ENCODE measurements at regions not wholly inside any gene's neighbourhood (a gene's known extent, or its start where the extent isn't known, plus 50 kb on each side); places are given as distances from the start of the nearest gene placed in this dataset.
"Not testable (repeated sequence)": the region's sequence is repeated elsewhere in the genome, so short reads cannot be mapped to it uniquely, and the experiment has no call there.

DNA sequence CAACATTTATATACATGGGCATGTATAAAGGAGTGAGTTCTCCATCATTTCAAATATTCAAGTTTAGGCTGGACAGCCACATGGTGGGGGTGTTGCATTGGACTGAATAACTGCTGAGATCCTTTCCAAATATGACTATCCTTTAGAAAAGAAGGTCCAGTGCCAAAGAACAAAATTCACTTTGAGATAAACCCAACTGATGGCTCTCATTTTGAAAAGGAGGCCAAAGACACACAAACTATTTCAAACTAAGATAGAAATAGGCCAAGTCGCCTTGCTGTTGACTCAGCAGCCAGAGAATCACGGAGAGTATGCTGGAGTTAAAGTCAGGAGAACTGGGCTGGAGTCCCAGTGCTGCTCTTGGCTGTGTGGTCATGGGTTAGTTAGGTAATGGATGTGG lies 204.5 kb upstream of the LRATD1 start:
- DNase-seq (ENCODE audit: low spot score), result no peak

DNA sequence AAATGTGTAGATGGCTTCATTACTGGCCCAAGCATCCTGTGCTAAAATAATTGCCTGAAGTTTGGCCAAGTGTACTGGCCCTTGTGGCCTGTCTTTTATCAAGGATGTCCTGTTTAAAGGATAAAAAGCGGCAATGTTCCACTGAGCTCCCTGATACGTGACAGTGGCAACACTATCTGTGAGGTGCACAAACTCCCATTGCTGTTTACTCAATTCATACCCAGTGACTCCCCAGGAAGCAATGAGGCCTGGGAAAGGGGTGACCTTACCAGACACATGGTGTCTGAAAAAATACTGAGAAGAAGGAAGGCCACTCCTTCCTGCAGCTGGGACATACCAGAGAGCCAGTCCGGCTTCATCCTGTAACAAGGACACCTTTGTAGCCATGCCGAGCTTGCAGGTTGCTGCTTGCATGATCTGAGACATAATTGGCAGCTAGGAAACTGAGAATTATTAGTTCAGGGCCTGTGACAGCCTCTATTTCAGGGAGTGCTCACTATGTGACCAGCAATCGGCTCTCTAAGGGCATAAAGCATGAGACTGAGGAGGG lies 198.5 kb upstream of the LRATD1 start:
- DNase-seq (ENCODE audit: low spot score), result no peak

DNA sequence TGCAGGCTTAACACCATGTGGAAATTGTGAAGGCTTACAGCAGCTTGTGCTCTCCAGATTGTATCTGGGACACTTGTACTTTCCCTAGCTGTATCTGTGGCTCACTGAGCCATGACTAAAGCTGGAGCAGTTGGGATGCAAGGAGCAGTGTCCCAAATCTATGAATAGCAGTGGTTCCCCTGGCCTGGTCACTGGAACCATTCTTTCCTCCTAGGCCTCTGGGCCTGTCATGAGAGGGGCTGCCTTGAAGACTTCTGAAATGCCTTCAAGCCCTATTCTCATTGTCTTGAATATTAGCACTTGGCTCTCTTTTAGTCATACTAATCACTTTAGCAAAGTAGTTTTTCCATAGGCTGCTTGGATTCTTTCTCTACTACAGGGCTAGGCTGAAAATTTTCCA lies 186.8 kb upstream of the LRATD1 start:
- DNase-seq (ENCODE audit: low spot score), result no peak

DNA sequence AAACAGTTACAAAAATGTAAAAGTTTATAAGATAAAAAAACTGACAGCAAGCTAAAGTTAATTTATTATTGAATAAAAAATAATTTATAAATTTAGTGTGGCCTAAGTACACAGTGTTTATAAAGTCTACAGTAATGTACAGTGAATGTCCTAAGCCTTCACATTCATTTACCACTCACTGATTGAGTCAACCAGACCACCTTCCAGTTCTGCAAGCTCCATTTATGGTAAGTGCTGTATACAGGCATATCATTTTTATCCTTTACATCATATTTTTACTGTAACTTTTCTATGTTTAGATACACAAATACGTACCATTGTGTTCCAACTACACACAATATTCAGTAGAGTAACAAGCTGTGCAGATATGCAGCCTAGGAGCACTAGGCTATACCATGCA lies 184.2 kb upstream of the LRATD1 start:
- DNase-seq (ENCODE audit: low spot score), result no peak

GRCh38 chr2:14451312-14451711 lies 181.2 kb upstream of the LRATD1 start:
- no peak for DNase-seq (ENCODE audit: low spot score)

GRCh38 chr2:14454202-14454601 lies 178.3 kb upstream of the LRATD1 start:
- no peak for DNase-seq (ENCODE audit: low spot score)

DNA sequence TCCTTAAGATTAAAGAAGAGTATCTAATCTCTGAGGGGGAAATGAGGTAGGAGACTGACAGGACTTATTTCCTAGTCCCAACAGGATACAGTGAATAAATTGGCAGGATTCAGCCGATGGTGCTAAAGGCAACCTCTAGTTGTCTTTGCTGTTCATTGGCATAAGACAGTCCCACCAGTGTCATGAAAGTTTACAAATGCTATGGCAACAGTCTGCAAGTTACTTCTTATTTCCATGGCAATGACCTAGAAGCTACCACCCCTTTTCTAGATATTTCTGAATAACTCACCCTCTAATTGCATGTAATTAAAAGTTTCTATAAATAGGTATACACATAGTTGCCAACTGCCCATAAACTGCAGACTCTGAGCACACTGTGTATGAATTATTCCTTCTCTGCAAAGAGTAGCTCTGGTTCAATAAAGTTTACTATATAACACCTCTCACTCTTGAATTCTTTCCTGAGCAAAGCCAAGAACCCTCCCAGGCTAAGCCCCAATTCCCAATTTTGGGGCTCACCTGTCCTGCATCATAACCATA lies 172.7 kb upstream of the LRATD1 start:
- no peak for DNase-seq (ENCODE audit: low spot score)

DNA sequence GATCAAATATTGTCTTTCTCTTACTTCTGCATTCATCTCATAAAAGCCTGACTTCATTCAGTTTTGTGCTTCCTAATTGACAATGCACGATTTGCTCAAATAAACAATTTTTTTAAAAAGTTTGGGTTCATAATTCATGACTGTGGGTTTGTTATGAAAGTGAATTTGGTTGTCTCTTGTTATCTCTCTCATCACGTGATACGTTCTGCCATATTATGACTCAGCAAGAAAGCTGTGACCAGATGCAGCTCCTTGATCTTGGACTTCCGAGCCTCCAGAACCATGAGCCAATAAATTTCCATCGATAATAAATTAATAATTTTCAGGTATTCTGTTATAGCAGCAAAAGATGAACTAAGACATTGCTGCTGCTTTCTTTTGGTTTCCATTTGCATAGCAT lies 156.5 kb upstream of the LRATD1 start:
- no peak for DNase-seq (ENCODE audit: low spot score)

DNA sequence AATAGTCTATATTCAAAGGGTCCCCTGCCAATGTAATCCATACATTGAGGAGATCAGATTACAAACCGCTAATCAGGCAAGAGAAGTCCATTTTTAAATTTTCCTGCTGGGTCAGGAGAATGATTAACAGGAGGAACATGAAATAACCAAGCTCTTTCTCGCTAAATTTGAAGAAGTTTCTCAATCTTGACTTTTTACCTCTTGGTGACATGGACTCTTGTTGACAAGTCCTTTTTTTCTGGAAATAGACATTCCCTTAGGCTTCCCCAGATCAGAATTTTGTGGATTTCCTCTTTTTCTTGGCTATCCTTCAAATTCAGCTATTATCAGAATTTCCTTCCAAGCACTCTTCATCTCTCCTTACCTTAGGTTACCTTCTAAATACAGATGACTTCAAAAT lies 153.0 kb upstream of the LRATD1 start:
- no peak for DNase-seq (ENCODE audit: low spot score)

- DNase-seq (ENCODE audit: low spot score), result no peak
These were observed 152.4 kb upstream of the LRATD1 start for GRCh38 chr2:14480120-14480519.

GRCh38 chr2:14480906-14481305 lies 151.6 kb upstream of the LRATD1 start:
- no peak for DNase-seq (ENCODE audit: low spot score)

DNA sequence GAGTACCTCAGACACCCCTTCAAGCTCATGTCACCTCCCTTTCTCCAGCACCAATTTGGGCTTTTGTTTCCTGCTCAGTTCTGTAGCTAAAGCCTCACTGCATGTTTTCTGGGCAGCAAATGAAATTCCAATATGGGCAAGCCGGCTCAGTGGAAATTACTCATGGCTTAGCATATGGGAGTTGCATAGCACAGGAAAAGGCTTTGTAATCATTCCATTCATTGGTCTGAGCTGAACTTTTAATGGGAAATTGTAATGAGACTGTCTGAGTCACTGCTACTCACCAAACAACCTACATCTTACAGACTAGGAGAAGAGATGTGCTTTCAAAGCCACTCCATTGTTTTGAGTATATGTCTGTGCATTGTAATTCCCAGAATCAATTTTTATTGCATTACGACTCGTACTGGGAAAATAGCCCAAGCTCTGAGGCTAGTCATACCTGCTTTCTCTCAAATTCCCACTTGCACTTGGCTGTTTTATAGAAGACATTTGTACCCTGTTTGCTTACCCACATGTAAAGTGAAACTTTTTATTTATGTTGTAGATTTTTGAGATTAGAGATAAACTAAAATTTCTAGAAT lies 139.5 kb upstream of the LRATD1 start:
- DNase-seq (ENCODE audit: low spot score), result no peak

DNA sequence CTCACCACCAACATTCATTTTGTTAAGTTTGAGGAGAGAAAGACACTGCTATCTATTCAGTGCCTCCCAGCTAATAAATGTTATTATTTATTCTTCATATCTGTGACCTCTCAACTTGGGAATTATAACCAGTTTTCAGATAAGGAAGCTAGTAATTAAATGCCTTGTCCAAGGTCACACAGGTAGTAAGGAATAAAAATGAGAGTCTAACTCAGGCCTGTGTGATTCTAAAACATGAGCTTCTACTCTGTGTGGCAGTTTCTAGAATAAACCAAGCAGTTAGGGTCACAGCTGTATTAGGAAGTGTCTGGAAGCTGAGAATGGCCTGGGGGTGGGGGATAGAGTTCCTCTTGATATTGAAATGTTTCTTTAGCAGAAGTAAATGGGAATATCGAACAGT lies 137.8 kb upstream of the LRATD1 start:
- no peak for DNase-seq (ENCODE audit: low spot score)

DNA sequence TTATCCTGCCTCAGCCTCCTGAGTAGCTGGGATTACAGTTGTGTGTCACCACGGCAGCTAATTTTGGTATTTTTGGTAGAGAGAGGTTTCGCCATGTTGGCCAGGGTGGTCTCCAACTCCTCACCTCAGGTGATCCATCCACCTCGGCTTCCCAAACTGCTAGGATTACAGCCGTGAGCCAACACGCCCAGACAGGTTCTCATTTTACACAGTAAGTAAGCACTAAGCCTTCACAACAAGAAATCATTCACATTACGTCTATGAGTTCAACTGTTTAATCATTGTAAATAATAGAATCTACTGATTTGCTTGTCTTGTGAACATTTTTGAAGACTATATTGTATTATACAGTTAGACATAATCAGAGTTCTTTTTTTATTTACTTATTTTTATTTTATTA lies 131.5 kb upstream of the LRATD1 start:
- DNase-seq (ENCODE audit: low spot score), result no peak

GRCh38 chr2:14506955-14507354 lies 125.6 kb upstream of the LRATD1 start:
- not testable (repeated sequence) for DNase-seq (ENCODE audit: low spot score)

GRCh38 chr2:14511541-14511940 lies 121.0 kb upstream of the LRATD1 start:
- DNase-seq (ENCODE audit: low spot score), result no peak

GRCh38 chr2:14513903-14514302 lies 118.6 kb upstream of the LRATD1 start:
- no peak for DNase-seq (ENCODE audit: low spot score)

DNA sequence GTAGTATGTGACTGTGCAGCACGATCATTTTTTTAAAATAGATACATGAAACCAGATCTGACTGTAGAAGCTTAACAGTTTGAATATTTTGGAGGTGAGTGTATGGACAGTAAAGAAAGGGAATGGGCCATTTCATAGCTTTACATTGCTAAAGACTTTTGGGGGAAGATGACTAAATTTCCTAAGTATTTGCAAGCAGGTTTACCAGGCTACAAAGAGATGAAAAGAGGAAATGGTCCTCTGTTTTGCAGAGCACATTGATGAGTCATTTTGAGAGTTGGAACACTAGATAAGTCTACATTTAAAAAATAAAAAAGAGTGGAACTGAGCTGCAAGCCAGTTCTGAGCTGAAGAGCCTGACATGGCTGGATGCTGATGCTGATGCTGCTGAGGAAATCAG lies 115.7 kb upstream of the LRATD1 start:
- DNase-seq (ENCODE audit: low spot score), result no peak

- DNase-seq (ENCODE audit: low spot score), result no peak
These were observed 114.8 kb upstream of the LRATD1 start for GRCh38 chr2:14517731-14518130.

- DNase-seq (ENCODE audit: low spot score), result no peak
These were observed 112.1 kb upstream of the LRATD1 start for GRCh38 chr2:14520385-14520945.

DNA sequence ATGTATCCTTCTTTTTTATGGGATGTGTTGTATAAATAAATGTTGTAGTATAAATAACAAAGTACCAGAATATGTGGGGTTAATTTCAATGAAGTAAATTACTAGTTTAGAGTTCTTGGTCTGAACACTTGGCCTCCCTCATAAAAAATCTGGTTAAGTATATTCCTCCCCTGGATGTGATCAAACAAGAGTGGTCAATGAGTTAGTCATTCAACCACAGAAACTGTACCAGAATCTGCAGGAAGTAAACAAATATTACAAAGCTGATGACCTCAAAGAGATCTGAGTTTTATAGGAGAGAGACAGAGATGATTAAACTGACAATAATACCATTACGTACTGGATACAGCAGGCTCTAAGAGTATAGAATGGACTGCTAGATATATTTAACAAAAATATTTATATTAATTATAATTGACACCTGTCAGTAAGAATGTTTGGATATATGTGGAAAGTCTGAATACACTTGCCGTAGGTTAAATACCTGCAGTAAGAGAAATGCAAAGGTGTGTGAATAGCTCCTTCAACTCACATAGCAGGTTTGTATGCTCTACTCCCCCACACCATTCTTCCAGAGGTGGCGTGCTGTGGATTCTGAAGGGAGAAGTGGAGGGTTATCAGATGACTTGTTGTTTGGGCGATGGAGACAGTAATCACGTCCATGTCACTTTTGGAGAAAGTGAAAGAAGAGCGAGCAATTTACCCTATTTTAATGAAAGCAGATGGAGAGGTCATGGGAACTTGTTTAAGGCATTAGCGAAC lies 108.3 kb upstream of the LRATD1 start:
- DNase-seq (ENCODE audit: low spot score), result no peak

GRCh38 chr2:14524803-14525080 lies 107.8 kb upstream of the LRATD1 start:
- DNase-seq (ENCODE audit: low spot score), result no peak

DNA sequence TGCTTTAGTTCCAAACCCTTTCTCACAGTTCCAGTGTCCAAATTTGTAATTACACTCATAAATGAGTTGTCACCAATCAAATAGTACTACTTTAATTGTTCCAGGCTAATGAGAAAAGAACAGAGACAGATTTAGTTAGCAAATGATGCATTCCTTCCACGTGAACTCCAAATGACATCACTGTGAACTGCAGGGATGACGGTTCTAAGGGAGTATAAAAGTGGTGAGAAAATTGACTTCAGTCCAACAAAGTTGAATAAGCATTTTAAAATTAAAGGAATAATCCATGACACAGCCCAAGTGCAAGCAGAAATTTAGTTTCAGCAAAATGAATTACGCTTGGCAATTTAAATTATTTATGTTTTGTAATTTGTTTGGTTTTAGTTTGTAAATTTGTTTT lies 102.0 kb upstream of the LRATD1 start:
- no peak for DNase-seq (ENCODE audit: low spot score)
